H1 (cell line): ENCODE measurements at regions not wholly inside any gene's neighbourhood (a gene's known extent, or its start where the extent isn't known, plus 50 kb on each side); places are given as distances from the start of the nearest gene placed in this dataset.

Experiments
- CTCF ChIA-PET: fragments of 300-600 bp; sonication (Branson Sonifier 250); formaldehyde crosslinking; loops from one replicate; lab custom pipeline; 2021; ENCODE audit not compliant: partially characterized antibody; lab: Charles Lee
- POLR2A ChIA-PET: fragments of 300-600 bp; sonication (Branson Sonifier 250); formaldehyde crosslinking; loops from one replicate; lab custom pipeline; 2021; ENCODE audit warnings: inconsistent platforms; ENCODE audit not compliant: partially characterized antibody; lab: Charles Lee
- DNase-seq, 2 experiments: peaks; one replicate each; pipeline versions ENCODE4 v3.0.0 to v3.0.0-alpha.2; 2010 to 2022; ENCODE audit warnings: low spot score in 2 of 2, low read depth in 1 of 2, mixed read lengths in 1 of 2
- FAIRE-seq: peaks from 2 replicates; lab custom pipeline; 2011; peaks lifted over from hg19 to GRCh38; lab: Jason Lieb, UNC
- H2AFZ ChIP-seq: 2 replicates; pipeline ENCODE4 v1.8.1; 2012; ENCODE audit warnings: low read length, inconsistent platforms
- H2AK5ac ChIP-seq: 2 replicates; pipeline ENCODE4 v1.6.1; 2013; ENCODE audit warnings: low read depth, low read length
- H2BK120ac ChIP-seq: replicated peaks from 2 replicates; pipeline ENCODE3; 2013; ENCODE audit warnings: low read depth, low read length, inconsistent platforms
- H2BK12ac ChIP-seq: 2 replicates; pipeline ENCODE4 v1.6.1; 2013; ENCODE audit warnings: low read depth, low read length
- H2BK15ac ChIP-seq: 2 replicates; pipeline ENCODE4 v1.6.1; 2013; ENCODE audit warnings: low read length
- H2BK20ac ChIP-seq: 2 replicates; pipeline ENCODE4 v1.6.1; 2013; ENCODE audit warnings: low read length
- H2BK5ac ChIP-seq: 2 replicates; pipeline ENCODE4 v1.6.1; 2013; ENCODE audit warnings: low read depth, low read length
- H3K14ac ChIP-seq: 2 replicates; pipeline ENCODE4 v1.6.1; 2013; ENCODE audit warnings: inconsistent platforms; ENCODE audit not compliant: insufficient read length
- H3K18ac ChIP-seq: 2 replicates; pipeline ENCODE4 v1.6.1; 2013; ENCODE audit warnings: low read length; ENCODE audit errors: extremely low read depth
- H3K23ac ChIP-seq: 2 replicates; pipeline ENCODE4 v1.6.1; 2013; ENCODE audit warnings: inconsistent platforms; ENCODE audit not compliant: insufficient read length
- H3K23me2 ChIP-seq: 2 replicates; pipeline ENCODE4 v1.6.1; 2013; ENCODE audit warnings: low read depth, low read length
- H3K27ac ChIP-seq: 2 replicates; pipeline ENCODE4 v1.6.1; 2011; ENCODE audit warnings: low read depth, low read length, inconsistent platforms
- H3K27me3 ChIP-seq, 4 experiments: replicated peaks in 1 of 4; 1 replicate in 1 of 4; 2 replicates in 3 of 4; pipeline versions ENCODE4 v1.6.1 to v1.8.1; 2011 to 2013; ENCODE audit warnings: low read length in 3 of 4, mild to moderate bottlenecking in 3 of 4, inconsistent platforms in 2 of 4, mixed read lengths in 2 of 4, moderate library complexity in 1 of 4; ENCODE audit not compliant: control insufficient read depth in 3 of 4, insufficient read depth in 3 of 4; ENCODE audit errors: extremely low read depth in 1 of 4
- H3K36me3 ChIP-seq, 4 experiments: 2 replicates each; pipeline versions ENCODE4 v1.6.1 to v1.8.1; 2011 to 2013; ENCODE audit warnings: mild to moderate bottlenecking in 4 of 4, low read length in 3 of 4, moderate library complexity in 2 of 4, control low read depth in 1 of 4, inconsistent platforms in 1 of 4; ENCODE audit not compliant: insufficient read depth in 4 of 4, control insufficient read depth in 2 of 4
- H3K4ac ChIP-seq: replicated peaks from 2 replicates; pipeline ENCODE3; 2013; ENCODE audit warnings: low read length, low read depth, mixed read lengths, inconsistent platforms; ENCODE audit not compliant: insufficient read length
- H3K4me1 ChIP-seq, 4 experiments: replicated peaks in 1 of 4; 1 replicate in 1 of 4; 2 replicates in 3 of 4; pipeline versions ENCODE4 v1.6.1 to v1.8.1; 2011 to 2013; ENCODE audit warnings: low read length in 3 of 4, inconsistent platforms in 2 of 4, mixed read lengths in 1 of 4; ENCODE audit not compliant: insufficient read depth in 4 of 4, control insufficient read depth in 3 of 4
- H3K4me2 ChIP-seq, 2 experiments: 2 replicates each; pipeline versions ENCODE4 v1.6.1 to v1.8.1; 2011 to 2013; ENCODE audit warnings: low read depth in 2 of 2, low read length in 2 of 2, control low read depth in 1 of 2, inconsistent platforms in 1 of 2, mild to moderate bottlenecking in 1 of 2; ENCODE audit not compliant: insufficient read depth in 1 of 2
- H3K4me3 ChIP-seq, 4 experiments: fragments of 200-600, 300-600 bp in 1 of 4; sonication (generic), shearing (Covaris generic), sonication (Bioruptor Twin) in 1 of 4; 2 replicates each; pipeline versions ENCODE4 v1.5.1 to v1.8.1; 2011 to 2016; ENCODE audit warnings: low read length in 4 of 4, low read depth in 3 of 4, control low read depth in 2 of 4, inconsistent platforms in 2 of 4, mild to moderate bottlenecking in 2 of 4, mixed read lengths in 1 of 4, moderate library complexity in 1 of 4; ENCODE audit not compliant: insufficient read depth in 2 of 4; ENCODE audit errors: extremely low read depth in 1 of 4
- H3K56ac ChIP-seq: replicated peaks from 2 replicates; pipeline ENCODE3; 2013; ENCODE audit warnings: low read depth, mild to moderate bottlenecking, mixed read lengths, low read length, inconsistent platforms; ENCODE audit not compliant: insufficient read length
- H3K79me1 ChIP-seq: 2 replicates; pipeline ENCODE4 v1.6.1; 2013; ENCODE audit warnings: low read depth, low read length, control low read depth
- H3K79me2 ChIP-seq, 2 experiments: 2 replicates each; pipeline versions ENCODE4 v1.6.1 to v1.8.1; 2012 to 2013; ENCODE audit warnings: low read length in 2 of 2, mild to moderate bottlenecking in 2 of 2, inconsistent platforms in 1 of 2; ENCODE audit not compliant: insufficient read depth in 2 of 2, control insufficient read depth in 1 of 2
- H3K9ac ChIP-seq, 4 experiments: replicated peaks in 1 of 4; 1 replicate in 1 of 4; 2 replicates in 3 of 4; pipeline versions ENCODE4 v1.6.1 to v1.8.1; 2011 to 2013; ENCODE audit warnings: low read depth in 3 of 4, low read length in 3 of 4, control low read depth in 2 of 4, mild to moderate bottlenecking in 2 of 4, moderate library complexity in 2 of 4, inconsistent platforms in 1 of 4; ENCODE audit errors: extremely low read depth in 1 of 4
- H3K9me3 ChIP-seq, 2 experiments: 2 replicates each; pipeline versions ENCODE4 v1.6.1 to v1.8.1; 2012 to 2013; ENCODE audit warnings: mild to moderate bottlenecking in 2 of 2, moderate library complexity in 2 of 2, control low read depth in 1 of 2, inconsistent platforms in 1 of 2, low read depth in 1 of 2, low read length in 1 of 2, mixed read lengths in 1 of 2; ENCODE audit not compliant: insufficient read depth in 2 of 2
- H4K20me1 ChIP-seq, 2 experiments: replicated peaks in 1 of 2; 2 replicates each; pipeline versions ENCODE3 to v1.8.1; 2011 to 2013; ENCODE audit warnings: inconsistent platforms in 2 of 2, low read length in 2 of 2, mild to moderate bottlenecking in 1 of 2; ENCODE audit not compliant: insufficient read depth in 2 of 2, control insufficient read depth in 1 of 2
- H4K5ac ChIP-seq: 2 replicates; pipeline ENCODE4 v1.6.1; 2013; ENCODE audit warnings: low read length, low read depth, mixed read lengths, inconsistent platforms; ENCODE audit not compliant: insufficient read length
- H4K8ac ChIP-seq: 2 replicates; pipeline ENCODE4 v1.8.0; 2013; ENCODE audit warnings: mild to moderate bottlenecking, moderate library complexity, low read length, inconsistent platforms; ENCODE audit not compliant: insufficient read depth; ENCODE audit errors: extremely low read depth
- H4K91ac ChIP-seq: replicated peaks from 2 replicates; pipeline ENCODE3; 2013; ENCODE audit warnings: low read length, mixed read lengths, inconsistent platforms; ENCODE audit not compliant: insufficient read length
- CBX8 ChIP-seq: fragments of 300-800, 300-1000 bp; sonication (generic); IDR thresholded peaks from 2 replicates; pipeline ENCODE4 v1.7.1; 2016; ENCODE audit warnings: low read depth, low read length, borderline replicate concordance
- CTCF ChIP-seq, 3 experiments: IDR thresholded peaks; 1 replicate in 2 of 3; 2 replicates in 1 of 3; pipeline versions ENCODE4 v1.5.1 to v1.6.1; 2011; ENCODE audit warnings: low read length in 3 of 3, mild to moderate bottlenecking in 3 of 3, inconsistent platforms in 2 of 3, low read depth in 1 of 3, moderate library complexity in 1 of 3; ENCODE audit not compliant: insufficient read depth in 1 of 3; ENCODE audit errors: control extremely low read depth in 1 of 3
- KDM5A ChIP-seq: fragments of 200-600 bp; IDR thresholded peaks from 2 replicates; pipeline ENCODE4 v1.7.1; 2012; ENCODE audit warnings: mild to moderate bottlenecking, low read length, inconsistent platforms, mixed read lengths
- NRF1 ChIP-seq: IDR thresholded peaks from 2 replicates; pipeline ENCODE4 v1.6.1; 2011; ENCODE audit warnings: mild to moderate bottlenecking, low read depth, low read length, improper control_type of control experiment
- RBBP5 ChIP-seq: IDR thresholded peaks from 2 replicates; pipeline ENCODE4 v1.7.1; 2012; ENCODE audit warnings: low read depth, mild to moderate bottlenecking, inconsistent platforms, low read length, moderate library complexity, borderline replicate concordance
- SAP30 ChIP-seq: fragments of 300-600 bp; sonication (generic); IDR thresholded peaks from 2 replicates; pipeline ENCODE4 v1.7.1; 2012; ENCODE audit warnings: low read length, moderate library complexity, mild to moderate bottlenecking, inconsistent platforms; ENCODE audit not compliant: insufficient read depth, insufficient replicate concordance
- TBP ChIP-seq: IDR thresholded peaks from 2 replicates; pipeline ENCODE4 v1.6.1; 2011; ENCODE audit warnings: low read depth, low read length, improper control_type of control experiment
- USF2 ChIP-seq: IDR thresholded peaks from 2 replicates; pipeline ENCODE4 v1.6.1; 2011; ENCODE audit warnings: low read length, improper control_type of control experiment
- WGBS, 2 experiments: shearing (Covaris generic) in 1 of 2; methylation state at CpG; one replicate each; pipeline versions ENCODE4 v1.1.6 to v1.1.7; 2013 to 2015; ENCODE audit warnings: low lambda C conversion rate in 2 of 2, mixed read lengths in 2 of 2, inconsistent platforms in 1 of 2, low coverage in 1 of 2, missing lambda C conversion rate in 1 of 2; ENCODE audit not compliant: insufficient replicate concordance in 2 of 2, insufficient coverage in 1 of 2, insufficient read length in 1 of 2; ENCODE audit errors: extremely low coverage in 1 of 2, missing lambda C conversion rate in 1 of 2; 5-methylcytosine and 5-hydroxymethylcytosine counted together

GRCh38 chr5:1736065-1736464 is 63.6 kb downstream of the MRPL36 start:
- H3K9me3 ChIP-seq: peaks cover 0 to 8% of the 10 kb centered on the region in 2 experiments; a peak in 1 of 4 replicates
- no peak overlapping the region for H3K14ac ChIP-seq
- H3K27me3 ChIP-seq: no peaks in the 10 kb centered on the region
- TF ChIP-seq NRF1 (no peak), KDM5A (no peak), TBP (no peak), CTCF (IDR thresholded peaks at IDR 0.05; ENCODE audit: control extremely low read depth in 1 of 3, insufficient read depth in 1 of 3, low read depth in 1 of 3, low read length in 3 of 3) (no peak), SAP30 (no peak), CBX8 (no peak), RBBP5 (no peak), USF2 (no peak)
- no peaks in the 10 kb centered on the region for H3K79me2 ChIP-seq
- no peak overlapping the region for H4K5ac ChIP-seq
- no peak overlapping the region for H3K9ac ChIP-seq
- H3K4me2 ChIP-seq: no peak overlapping the region
- no peak overlapping the region for H3K4me3 ChIP-seq
- no peaks in the 10 kb centered on the region; a peak in 1 of 7 replicates for H3K4me1 ChIP-seq
- H2AK5ac ChIP-seq: no peak overlapping the region
- no peak overlapping the region for H3K18ac ChIP-seq
- H3K4ac ChIP-seq: no peak overlapping the region
- no peaks in the 10 kb centered on the region for H3K79me1 ChIP-seq
- H2BK12ac ChIP-seq: no peak overlapping the region
- ChIA-PET POLR2A (no interaction called here), CTCF (interaction anchor here (0.5 to 6.0 kb wide), 15 partner anchors 7 to 863 kb away, joined by 3 to 74 read pairs (median 11); no protein-coding TSS in a partner anchor)
- WGBS, 2 experiments: 98% methylated on average over 4 of the region's 4 CpGs; no CpG with 5 or more reads in 1 of the 2 experiments
- DNase-seq (peak in 1 of 2 experiments; percentile 24), FAIRE-seq (no peak)
- H4K91ac ChIP-seq: no peak overlapping the region
- H3K23me2 ChIP-seq: no peaks in the 10 kb centered on the region
- H2BK15ac ChIP-seq: no peak overlapping the region
- H3K36me3 ChIP-seq: no peaks in the 10 kb centered on the region
- no peak overlapping the region for H4K8ac ChIP-seq
- no peak overlapping the region for H2BK5ac ChIP-seq
- H3K23ac ChIP-seq: no peak overlapping the region
- no peak overlapping the region for H2AFZ ChIP-seq
- H3K27ac ChIP-seq: no peak overlapping the region
- H4K20me1 ChIP-seq: no peaks in the 10 kb centered on the region
- no peak overlapping the region for H2BK120ac ChIP-seq
- H3K56ac ChIP-seq: no peak overlapping the region
- no peak overlapping the region for H2BK20ac ChIP-seq
